ENCODE measurements at regions not wholly inside any gene's neighbourhood (a gene's known extent, or its start where the extent isn't known, plus 50 kb on each side); places are given as distances from the start of the nearest gene placed in this dataset.

- FAIRE-seq: no peak
Observed at GRCh38 chr2:226618875-226619605, 180.6 kb downstream of the IRS1 start.

- no peak for FAIRE-seq
Observed at GRCh38 chr2:226618544-226618874, 181.1 kb downstream of the IRS1 start.

- no peak for FAIRE-seq
Observed at GRCh38 chr2:226615891-226616290, 183.7 kb downstream of the IRS1 start.

- FAIRE-seq: no peak
Observed at GRCh38 chr2:226611944-226612318, 187.7 kb downstream of the IRS1 start.

GRCh38 chr2:226611196-226611943 lies 188.2 kb downstream of the IRS1 start:
- no peak for FAIRE-seq

GRCh38 chr2:226609366-226609765 lies 190.3 kb downstream of the IRS1 start:
- no peak for FAIRE-seq

GRCh38 chr2:226608451-226608850 lies 191.2 kb downstream of the IRS1 start:
- FAIRE-seq: no peak

- FAIRE-seq: no peak
Observed at GRCh38 chr2:226607379-226607778, 192.2 kb downstream of the IRS1 start.

- no peak for FAIRE-seq
Observed at GRCh38 chr2:226605642-226606041, 194.0 kb downstream of the IRS1 start.

GRCh38 chr2:226603606-226604005 lies 196.0 kb downstream of the IRS1 start:
- no peak for FAIRE-seq

GRCh38 chr2:226601881-226602662 lies 197.5 kb downstream of the IRS1 start:
- FAIRE-seq: no peak

GRCh38 chr2:226600802-226601201 lies 198.8 kb downstream of the IRS1 start:
- no peak for FAIRE-seq

- no peak for FAIRE-seq
Observed at GRCh38 chr2:226600184-226600583, 199.4 kb downstream of the IRS1 start.

GRCh38 chr2:226589043-226589442 lies 210.6 kb downstream of the IRS1 start:
- FAIRE-seq: no peak

GRCh38 chr2:226585130-226585561 lies 214.5 kb downstream of the IRS1 start:
- FAIRE-seq: no peak

GRCh38 chr2:226584518-226585055 lies 215.0 kb downstream of the IRS1 start:
- FAIRE-seq: no peak

GRCh38 chr2:226583715-226584114 lies 215.9 kb downstream of the IRS1 start:
- FAIRE-seq: no peak

- FAIRE-seq: no peak
Observed at GRCh38 chr2:226581661-226582060, 218.0 kb downstream of the IRS1 start.

GRCh38 chr2:226581004-226581403 lies 218.6 kb downstream of the IRS1 start:
- FAIRE-seq: no peak

- FAIRE-seq: no peak
Observed at GRCh38 chr2:226580403-226580802, 219.2 kb downstream of the IRS1 start.

GRCh38 chr2:226579519-226579918 lies 220.1 kb downstream of the IRS1 start:
- FAIRE-seq: no peak

GRCh38 chr2:226578879-226579278 lies 220.7 kb downstream of the IRS1 start:
- FAIRE-seq: no peak

- FAIRE-seq: no peak
Observed at GRCh38 chr2:226578373-226578772, 221.2 kb downstream of the IRS1 start.

- FAIRE-seq: no peak
Observed at GRCh38 chr2:226575928-226576327, 223.7 kb downstream of the IRS1 start.

Measured in A204.1 (cell line).